Osteocyte (in vitro differentiated cells): ENCODE measurements at regions not wholly inside any gene's neighbourhood (a gene's known extent, or its start where the extent isn't known, plus 50 kb on each side); places are given as distances from the start of the nearest gene placed in this dataset.

Experiments used
- DNase-seq: peaks from one replicate; pipeline ENCODE4 v3.0.0; 2021; ENCODE audit warnings: mixed read lengths; ENCODE audit not compliant: unreplicated experiment; ENCODE audit errors: extremely low spot score
- H3K27ac Mint-ChIP-seq: one replicate; pipeline ENCODE4 v1.8.0; 2021; ENCODE audit warnings: mild to moderate bottlenecking, mixed read lengths; ENCODE audit not compliant: unreplicated experiment
- H3K27me3 Mint-ChIP-seq: one replicate; pipeline ENCODE4 v1.8.0; 2021; ENCODE audit warnings: mixed read lengths; ENCODE audit not compliant: unreplicated experiment
- H3K36me3 Mint-ChIP-seq: one replicate; pipeline ENCODE4 v1.8.0; 2021; ENCODE audit warnings: mixed read lengths; ENCODE audit not compliant: unreplicated experiment
- H3K4me1 Mint-ChIP-seq: one replicate; pipeline ENCODE4 v1.8.0; 2021; ENCODE audit warnings: mixed read lengths; ENCODE audit not compliant: unreplicated experiment
- H3K4me3 Mint-ChIP-seq: one replicate; pipeline ENCODE4 v1.8.0; 2021; ENCODE audit warnings: mild to moderate bottlenecking, moderate library complexity, mixed read lengths; ENCODE audit not compliant: unreplicated experiment
- H3K9me3 Mint-ChIP-seq: one replicate; pipeline ENCODE4 v1.8.0; 2021; ENCODE audit warnings: mixed read lengths; ENCODE audit not compliant: unreplicated experiment
- TF ChIP-seq, protein P1 (sequence below): fragments of 200-600 bp; sonication (generic); IDR thresholded peaks from 2 replicates; pipeline ENCODE4 v1.5.0; 2021; ENCODE audit warnings: antibody characterized with exemption, mild to moderate bottlenecking, moderate library complexity

GRCh38 chr2:66240286-66240685 is 194.6 kb upstream of the MEIS1 start:
- H3K27me3 Mint-ChIP-seq = no peaks in the 10 kb centered on the region
- DNase-seq = no peak
- no peaks in the 10 kb centered on the region for H3K4me1 Mint-ChIP-seq
- no peaks in the 10 kb centered on the region for H3K36me3 Mint-ChIP-seq
- no peak overlapping the region for H3K4me3 Mint-ChIP-seq
- H3K27ac Mint-ChIP-seq = no peak overlapping the region
- H3K9me3 Mint-ChIP-seq = no peaks in the 10 kb centered on the region
- TF ChIP-seq, protein P1, sequence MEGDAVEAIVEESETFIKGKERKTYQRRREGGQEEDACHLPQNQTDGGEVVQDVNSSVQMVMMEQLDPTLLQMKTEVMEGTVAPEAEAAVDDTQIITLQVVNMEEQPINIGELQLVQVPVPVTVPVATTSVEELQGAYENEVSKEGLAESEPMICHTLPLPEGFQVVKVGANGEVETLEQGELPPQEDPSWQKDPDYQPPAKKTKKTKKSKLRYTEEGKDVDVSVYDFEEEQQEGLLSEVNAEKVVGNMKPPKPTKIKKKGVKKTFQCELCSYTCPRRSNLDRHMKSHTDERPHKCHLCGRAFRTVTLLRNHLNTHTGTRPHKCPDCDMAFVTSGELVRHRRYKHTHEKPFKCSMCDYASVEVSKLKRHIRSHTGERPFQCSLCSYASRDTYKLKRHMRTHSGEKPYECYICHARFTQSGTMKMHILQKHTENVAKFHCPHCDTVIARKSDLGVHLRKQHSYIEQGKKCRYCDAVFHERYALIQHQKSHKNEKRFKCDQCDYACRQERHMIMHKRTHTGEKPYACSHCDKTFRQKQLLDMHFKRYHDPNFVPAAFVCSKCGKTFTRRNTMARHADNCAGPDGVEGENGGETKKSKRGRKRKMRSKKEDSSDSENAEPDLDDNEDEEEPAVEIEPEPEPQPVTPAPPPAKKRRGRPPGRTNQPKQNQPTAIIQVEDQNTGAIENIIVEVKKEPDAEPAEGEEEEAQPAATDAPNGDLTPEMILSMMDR = no peak

GRCh38 chr2:66239655-66240054 is 195.3 kb upstream of the MEIS1 start:
- H3K9me3 Mint-ChIP-seq = no peaks in the 10 kb centered on the region
- TF ChIP-seq, protein P1 = no peak
- H3K27ac Mint-ChIP-seq = no peak overlapping the region
- no peak for DNase-seq
- H3K4me1 Mint-ChIP-seq = no peaks in the 10 kb centered on the region
- H3K36me3 Mint-ChIP-seq = no peaks in the 10 kb centered on the region
- H3K27me3 Mint-ChIP-seq = no peaks in the 10 kb centered on the region
- no peak overlapping the region for H3K4me3 Mint-ChIP-seq

DNA sequence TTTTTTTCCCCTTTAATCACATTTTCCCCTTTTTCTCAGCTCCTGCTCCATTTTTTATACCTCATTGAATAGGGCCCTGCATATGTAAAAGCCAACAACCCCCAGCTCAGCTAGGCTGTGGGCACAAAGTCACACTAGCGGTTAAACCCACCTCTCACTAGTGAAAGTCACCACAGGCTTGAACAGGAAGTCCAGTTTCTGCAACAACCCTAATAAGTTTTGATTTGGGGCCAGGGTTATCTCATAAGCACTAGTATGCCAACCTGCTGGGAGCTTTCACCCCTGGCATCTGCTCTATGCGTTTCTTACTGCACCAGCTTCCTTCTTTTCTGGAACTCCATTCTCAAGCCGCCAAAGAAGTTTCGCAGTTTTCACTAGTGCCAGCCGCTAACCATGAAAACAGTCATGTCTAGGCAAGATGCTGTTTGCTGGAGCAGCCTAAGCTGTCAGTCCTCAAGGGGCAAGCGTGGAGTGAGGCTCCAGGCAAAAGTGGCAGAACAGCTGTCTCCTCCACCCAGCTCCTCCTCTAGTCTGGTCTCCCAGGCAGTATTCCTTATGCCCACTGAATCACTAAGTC is 197.0 kb upstream of the MEIS1 start:
- H3K9me3 Mint-ChIP-seq = no peaks in the 10 kb centered on the region
- no peaks in the 10 kb centered on the region for H3K4me1 Mint-ChIP-seq
- H3K36me3 Mint-ChIP-seq = no peaks in the 10 kb centered on the region
- DNase-seq = no peak
- TF ChIP-seq, protein P1 = no peak
- no peak overlapping the region for H3K4me3 Mint-ChIP-seq
- no peak overlapping the region for H3K27ac Mint-ChIP-seq
- no peaks in the 10 kb centered on the region for H3K27me3 Mint-ChIP-seq

GRCh38 chr2:66236816-66237802 is 197.8 kb upstream of the MEIS1 start:
- Mint-ChIP-seq H3K9me3 (no peaks in the 10 kb centered on the region), H3K27me3 (no peaks in the 10 kb centered on the region), H3K4me3 (no peak overlapping the region), H3K27ac (no peak overlapping the region), H3K36me3 (no peaks in the 10 kb centered on the region), H3K4me1 (no peaks in the 10 kb centered on the region)
- TF ChIP-seq, protein P1 = no peak
- DNase-seq = no peak

- no peaks in the 10 kb centered on the region for H3K9me3 Mint-ChIP-seq
- TF ChIP-seq, protein P1 = no peak
- DNase-seq = no peak
- no peaks in the 10 kb centered on the region for H3K27me3 Mint-ChIP-seq
- no peaks in the 10 kb centered on the region for H3K36me3 Mint-ChIP-seq
- H3K27ac Mint-ChIP-seq = no peak overlapping the region
- H3K4me1 Mint-ChIP-seq = no peaks in the 10 kb centered on the region
- H3K4me3 Mint-ChIP-seq = no peak overlapping the region
Measured at GRCh38 chr2:66236067-66236685, 198.7 kb upstream of the MEIS1 start.
